H1 (cell line): ENCODE measurements at regions not wholly inside any gene's neighbourhood (a gene's known extent, or its start where the extent isn't known, plus 50 kb on each side); places are given as distances from the start of the nearest gene placed in this dataset.

Experiments used
- CTCF ChIA-PET: fragments of 300-600 bp; sonication (Branson Sonifier 250); formaldehyde crosslinking; loops from one replicate; lab custom pipeline; 2021; ENCODE audit not compliant: partially characterized antibody; lab: Charles Lee
- POLR2A ChIA-PET: fragments of 300-600 bp; sonication (Branson Sonifier 250); formaldehyde crosslinking; loops from one replicate; lab custom pipeline; 2021; ENCODE audit warnings: inconsistent platforms; ENCODE audit not compliant: partially characterized antibody; lab: Charles Lee
- DNase-seq, 2 experiments: peaks; one replicate each; pipeline versions ENCODE4 v3.0.0 to v3.0.0-alpha.2; 2010 to 2022; ENCODE audit warnings: low spot score in 2 of 2, low read depth in 1 of 2, mixed read lengths in 1 of 2
- FAIRE-seq: peaks from 2 replicates; lab custom pipeline; 2011; peaks lifted over from hg19 to GRCh38; lab: Jason Lieb, UNC
- H2AFZ ChIP-seq: 2 replicates; pipeline ENCODE4 v1.8.1; 2012; ENCODE audit warnings: low read length, inconsistent platforms
- H2AK5ac ChIP-seq: 2 replicates; pipeline ENCODE4 v1.6.1; 2013; ENCODE audit warnings: low read depth, low read length
- H2BK120ac ChIP-seq: replicated peaks from 2 replicates; pipeline ENCODE3; 2013; ENCODE audit warnings: low read depth, low read length, inconsistent platforms
- H2BK12ac ChIP-seq: 2 replicates; pipeline ENCODE4 v1.6.1; 2013; ENCODE audit warnings: low read depth, low read length
- H2BK15ac ChIP-seq: 2 replicates; pipeline ENCODE4 v1.6.1; 2013; ENCODE audit warnings: low read length
- H2BK20ac ChIP-seq: 2 replicates; pipeline ENCODE4 v1.6.1; 2013; ENCODE audit warnings: low read length
- H2BK5ac ChIP-seq: 2 replicates; pipeline ENCODE4 v1.6.1; 2013; ENCODE audit warnings: low read depth, low read length
- H3K14ac ChIP-seq: 2 replicates; pipeline ENCODE4 v1.6.1; 2013; ENCODE audit warnings: inconsistent platforms; ENCODE audit not compliant: insufficient read length
- H3K18ac ChIP-seq: 2 replicates; pipeline ENCODE4 v1.6.1; 2013; ENCODE audit warnings: low read length; ENCODE audit errors: extremely low read depth
- H3K23ac ChIP-seq: 2 replicates; pipeline ENCODE4 v1.6.1; 2013; ENCODE audit warnings: inconsistent platforms; ENCODE audit not compliant: insufficient read length
- H3K23me2 ChIP-seq: 2 replicates; pipeline ENCODE4 v1.6.1; 2013; ENCODE audit warnings: low read depth, low read length
- H3K27ac ChIP-seq: 2 replicates; pipeline ENCODE4 v1.6.1; 2011; ENCODE audit warnings: low read depth, low read length, inconsistent platforms
- H3K27me3 ChIP-seq, 4 experiments: replicated peaks in 1 of 4; 1 replicate in 1 of 4; 2 replicates in 3 of 4; pipeline versions ENCODE4 v1.6.1 to v1.8.1; 2011 to 2013; ENCODE audit warnings: low read length in 3 of 4, mild to moderate bottlenecking in 3 of 4, inconsistent platforms in 2 of 4, mixed read lengths in 2 of 4, moderate library complexity in 1 of 4; ENCODE audit not compliant: control insufficient read depth in 3 of 4, insufficient read depth in 3 of 4; ENCODE audit errors: extremely low read depth in 1 of 4
- H3K36me3 ChIP-seq, 4 experiments: 2 replicates each; pipeline versions ENCODE4 v1.6.1 to v1.8.1; 2011 to 2013; ENCODE audit warnings: mild to moderate bottlenecking in 4 of 4, low read length in 3 of 4, moderate library complexity in 2 of 4, control low read depth in 1 of 4, inconsistent platforms in 1 of 4; ENCODE audit not compliant: insufficient read depth in 4 of 4, control insufficient read depth in 2 of 4
- H3K4ac ChIP-seq: replicated peaks from 2 replicates; pipeline ENCODE3; 2013; ENCODE audit warnings: low read length, low read depth, mixed read lengths, inconsistent platforms; ENCODE audit not compliant: insufficient read length
- H3K4me1 ChIP-seq, 4 experiments: replicated peaks in 1 of 4; 1 replicate in 1 of 4; 2 replicates in 3 of 4; pipeline versions ENCODE4 v1.6.1 to v1.8.1; 2011 to 2013; ENCODE audit warnings: low read length in 3 of 4, inconsistent platforms in 2 of 4, mixed read lengths in 1 of 4; ENCODE audit not compliant: insufficient read depth in 4 of 4, control insufficient read depth in 3 of 4
- H3K4me2 ChIP-seq, 2 experiments: 2 replicates each; pipeline versions ENCODE4 v1.6.1 to v1.8.1; 2011 to 2013; ENCODE audit warnings: low read depth in 2 of 2, low read length in 2 of 2, control low read depth in 1 of 2, inconsistent platforms in 1 of 2, mild to moderate bottlenecking in 1 of 2; ENCODE audit not compliant: insufficient read depth in 1 of 2
- H3K4me3 ChIP-seq, 4 experiments: fragments of 200-600, 300-600 bp in 1 of 4; sonication (generic), shearing (Covaris generic), sonication (Bioruptor Twin) in 1 of 4; 2 replicates each; pipeline versions ENCODE4 v1.5.1 to v1.8.1; 2011 to 2016; ENCODE audit warnings: low read length in 4 of 4, low read depth in 3 of 4, control low read depth in 2 of 4, inconsistent platforms in 2 of 4, mild to moderate bottlenecking in 2 of 4, mixed read lengths in 1 of 4, moderate library complexity in 1 of 4; ENCODE audit not compliant: insufficient read depth in 2 of 4; ENCODE audit errors: extremely low read depth in 1 of 4
- H3K56ac ChIP-seq: replicated peaks from 2 replicates; pipeline ENCODE3; 2013; ENCODE audit warnings: low read depth, mild to moderate bottlenecking, mixed read lengths, low read length, inconsistent platforms; ENCODE audit not compliant: insufficient read length
- H3K79me1 ChIP-seq: 2 replicates; pipeline ENCODE4 v1.6.1; 2013; ENCODE audit warnings: low read depth, low read length, control low read depth
- H3K79me2 ChIP-seq, 2 experiments: 2 replicates each; pipeline versions ENCODE4 v1.6.1 to v1.8.1; 2012 to 2013; ENCODE audit warnings: low read length in 2 of 2, mild to moderate bottlenecking in 2 of 2, inconsistent platforms in 1 of 2; ENCODE audit not compliant: insufficient read depth in 2 of 2, control insufficient read depth in 1 of 2
- H3K9ac ChIP-seq, 4 experiments: replicated peaks in 1 of 4; 1 replicate in 1 of 4; 2 replicates in 3 of 4; pipeline versions ENCODE4 v1.6.1 to v1.8.1; 2011 to 2013; ENCODE audit warnings: low read depth in 3 of 4, low read length in 3 of 4, control low read depth in 2 of 4, mild to moderate bottlenecking in 2 of 4, moderate library complexity in 2 of 4, inconsistent platforms in 1 of 4; ENCODE audit errors: extremely low read depth in 1 of 4
- H3K9me3 ChIP-seq, 2 experiments: 2 replicates each; pipeline versions ENCODE4 v1.6.1 to v1.8.1; 2012 to 2013; ENCODE audit warnings: mild to moderate bottlenecking in 2 of 2, moderate library complexity in 2 of 2, control low read depth in 1 of 2, inconsistent platforms in 1 of 2, low read depth in 1 of 2, low read length in 1 of 2, mixed read lengths in 1 of 2; ENCODE audit not compliant: insufficient read depth in 2 of 2
- H4K20me1 ChIP-seq, 2 experiments: replicated peaks in 1 of 2; 2 replicates each; pipeline versions ENCODE3 to v1.8.1; 2011 to 2013; ENCODE audit warnings: inconsistent platforms in 2 of 2, low read length in 2 of 2, mild to moderate bottlenecking in 1 of 2; ENCODE audit not compliant: insufficient read depth in 2 of 2, control insufficient read depth in 1 of 2
- H4K5ac ChIP-seq: 2 replicates; pipeline ENCODE4 v1.6.1; 2013; ENCODE audit warnings: low read length, low read depth, mixed read lengths, inconsistent platforms; ENCODE audit not compliant: insufficient read length
- H4K8ac ChIP-seq: 2 replicates; pipeline ENCODE4 v1.8.0; 2013; ENCODE audit warnings: mild to moderate bottlenecking, moderate library complexity, low read length, inconsistent platforms; ENCODE audit not compliant: insufficient read depth; ENCODE audit errors: extremely low read depth
- H4K91ac ChIP-seq: replicated peaks from 2 replicates; pipeline ENCODE3; 2013; ENCODE audit warnings: low read length, mixed read lengths, inconsistent platforms; ENCODE audit not compliant: insufficient read length
- BACH1 ChIP-seq: IDR thresholded peaks from 2 replicates; pipeline ENCODE4 v1.6.1; 2012; ENCODE audit warnings: low read length, improper control_type of control experiment
- BRCA1 ChIP-seq: IDR thresholded peaks from 2 replicates; pipeline ENCODE4 v1.6.1; 2012; ENCODE audit warnings: low read depth, low read length, improper control_type of control experiment
- EP300 ChIP-seq, 2 experiments: IDR thresholded peaks; 1 replicate in 1 of 2; 2 replicates in 1 of 2; pipeline ENCODE4 v1.6.1; 2011 to 2012; ENCODE audit warnings: low read depth in 2 of 2, low read length in 2 of 2, mild to moderate bottlenecking in 2 of 2, borderline replicate concordance in 1 of 2, inconsistent platforms in 1 of 2, moderate library complexity in 1 of 2
- FOSL1 ChIP-seq: IDR thresholded peaks from 2 replicates; pipeline ENCODE4 v1.6.1; 2011; ENCODE audit warnings: mild to moderate bottlenecking, low read depth, low read length, moderate library complexity; ENCODE audit not compliant: insufficient read depth
- NRF1 ChIP-seq: IDR thresholded peaks from 2 replicates; pipeline ENCODE4 v1.6.1; 2011; ENCODE audit warnings: mild to moderate bottlenecking, low read depth, low read length, improper control_type of control experiment
- SIRT6 ChIP-seq: IDR thresholded peaks from one replicate; pipeline ENCODE4 v1.7.1; 2012; ENCODE audit warnings: low read length, inconsistent platforms
- SP1 ChIP-seq: IDR thresholded peaks from 2 replicates; pipeline ENCODE4 v1.6.1; 2011; ENCODE audit warnings: low read depth, low read length
- TCF12 ChIP-seq: IDR thresholded peaks from 2 replicates; pipeline ENCODE4 v1.6.1; 2011; ENCODE audit warnings: low read depth, mild to moderate bottlenecking, low read length
- TEAD4 ChIP-seq: IDR thresholded peaks from 2 replicates; pipeline ENCODE4 v1.6.1; 2012; ENCODE audit warnings: low read depth, low read length, inconsistent platforms, mixed read lengths
- WGBS, 2 experiments: shearing (Covaris generic) in 1 of 2; methylation state at CpG; one replicate each; pipeline versions ENCODE4 v1.1.6 to v1.1.7; 2013 to 2015; ENCODE audit warnings: low lambda C conversion rate in 2 of 2, mixed read lengths in 2 of 2, inconsistent platforms in 1 of 2, low coverage in 1 of 2, missing lambda C conversion rate in 1 of 2; ENCODE audit not compliant: insufficient replicate concordance in 2 of 2, insufficient coverage in 1 of 2, insufficient read length in 1 of 2; ENCODE audit errors: extremely low coverage in 1 of 2, missing lambda C conversion rate in 1 of 2; 5-methylcytosine and 5-hydroxymethylcytosine counted together
- TF ChIP-seq, protein P1 (sequence below), 3 experiments: IDR thresholded peaks; 1 replicate in 2 of 3; 2 replicates in 1 of 3; pipeline versions ENCODE4 v1.5.1 to v1.6.1; 2011; ENCODE audit warnings: low read length in 3 of 3, mild to moderate bottlenecking in 3 of 3, inconsistent platforms in 2 of 3, low read depth in 1 of 3, moderate library complexity in 1 of 3; ENCODE audit not compliant: insufficient read depth in 1 of 3; ENCODE audit errors: control extremely low read depth in 1 of 3

DNA sequence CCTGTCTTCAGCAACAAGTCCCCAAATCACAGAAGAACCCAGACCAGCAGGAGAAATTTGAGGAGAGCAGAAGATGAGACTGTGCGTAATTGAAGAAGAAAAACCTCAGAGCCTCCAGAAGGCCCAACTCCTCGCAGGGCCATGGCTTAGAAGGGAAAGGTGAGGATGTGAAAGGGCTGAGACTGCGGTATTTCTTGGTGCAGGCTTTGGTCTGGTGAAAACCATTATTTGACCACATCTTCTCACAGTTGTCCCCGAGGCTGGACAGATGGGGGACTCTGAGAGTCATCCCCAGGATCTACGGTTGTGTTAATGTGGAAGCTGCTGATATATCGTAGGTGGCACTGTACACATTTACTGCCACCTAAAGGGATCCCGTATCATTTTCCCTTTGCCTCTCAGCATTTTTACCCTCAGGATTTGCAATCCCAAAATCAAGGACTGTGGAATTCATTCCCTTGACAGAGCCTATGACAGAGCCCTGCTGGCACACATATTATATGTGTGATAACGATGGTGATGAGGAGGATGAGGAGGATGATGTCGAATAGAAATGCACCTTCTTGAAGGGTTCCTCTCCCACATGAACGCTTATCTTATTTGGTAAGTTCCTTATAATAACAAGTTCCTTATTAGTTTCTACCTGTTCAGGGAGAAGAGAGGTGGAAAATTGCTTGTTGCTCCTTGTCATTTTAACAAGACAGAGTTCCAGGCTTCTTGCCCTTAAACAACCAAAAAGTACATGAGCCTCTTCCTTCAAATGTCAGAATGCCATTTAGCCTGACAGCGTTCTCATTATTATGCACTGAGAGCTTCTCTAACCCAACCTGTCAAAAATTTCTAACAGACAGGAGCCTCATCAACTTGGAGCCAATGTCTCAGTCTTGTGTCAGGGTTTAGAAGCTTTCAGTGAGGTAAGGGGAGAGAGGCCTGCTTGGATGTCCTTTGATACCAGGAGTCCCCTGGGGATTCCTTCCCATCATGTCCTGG, 135.8 kb downstream of the PXDC1 start:
- H2BK12ac ChIP-seq: no peak overlapping the region
- no peak for DNase-seq
- TF ChIP-seq TCF12 (no peak), BACH1 (no peak), FOSL1 (no peak), SP1 (no peak), BRCA1 (no peak), TEAD4 (no peak), SIRT6 (no peak), EP300 (IDR thresholded peaks at IDR 0.05; ENCODE audit: borderline replicate concordance in 1 of 2, low read depth in 2 of 2, low read length in 2 of 2) (no peak), NRF1 (no peak)
- TF ChIP-seq, protein P1, sequence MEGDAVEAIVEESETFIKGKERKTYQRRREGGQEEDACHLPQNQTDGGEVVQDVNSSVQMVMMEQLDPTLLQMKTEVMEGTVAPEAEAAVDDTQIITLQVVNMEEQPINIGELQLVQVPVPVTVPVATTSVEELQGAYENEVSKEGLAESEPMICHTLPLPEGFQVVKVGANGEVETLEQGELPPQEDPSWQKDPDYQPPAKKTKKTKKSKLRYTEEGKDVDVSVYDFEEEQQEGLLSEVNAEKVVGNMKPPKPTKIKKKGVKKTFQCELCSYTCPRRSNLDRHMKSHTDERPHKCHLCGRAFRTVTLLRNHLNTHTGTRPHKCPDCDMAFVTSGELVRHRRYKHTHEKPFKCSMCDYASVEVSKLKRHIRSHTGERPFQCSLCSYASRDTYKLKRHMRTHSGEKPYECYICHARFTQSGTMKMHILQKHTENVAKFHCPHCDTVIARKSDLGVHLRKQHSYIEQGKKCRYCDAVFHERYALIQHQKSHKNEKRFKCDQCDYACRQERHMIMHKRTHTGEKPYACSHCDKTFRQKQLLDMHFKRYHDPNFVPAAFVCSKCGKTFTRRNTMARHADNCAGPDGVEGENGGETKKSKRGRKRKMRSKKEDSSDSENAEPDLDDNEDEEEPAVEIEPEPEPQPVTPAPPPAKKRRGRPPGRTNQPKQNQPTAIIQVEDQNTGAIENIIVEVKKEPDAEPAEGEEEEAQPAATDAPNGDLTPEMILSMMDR (IDR thresholded peaks at IDR 0.05; ENCODE audit: control extremely low read depth in 1 of 3, insufficient read depth in 1 of 3, low read depth in 1 of 3, low read length in 3 of 3): no peak

More for the DNA sequence above, 135.8 kb downstream of the PXDC1 start:
- Histone ChIP-seq H3K56ac (no peak overlapping the region), H2BK15ac (no peak overlapping the region), H4K91ac (no peak overlapping the region), H3K4me2 (no peak overlapping the region), H3K23me2 (0 out of 2 replicates have a peak, but pooled peaks cover 2% of the 10 kb centered on the region), H4K20me1 (peaks cover 0 to 2% of the 10 kb centered on the region in 2 experiments), H3K9me3 (no peaks in the 10 kb centered on the region), H3K18ac (no peak overlapping the region), H3K4ac (no peak overlapping the region), H3K23ac (no peak overlapping the region), H2BK5ac (no peak overlapping the region), H3K27ac (no peak overlapping the region), H3K79me1 (no peaks in the 10 kb centered on the region), H2BK120ac (no peak overlapping the region), H4K5ac (no peak overlapping the region), H3K27me3 (no peaks in the 10 kb centered on the region; a peak in 2 of 7 replicates), H3K14ac (no peak overlapping the region), H3K36me3 (no peaks in the 10 kb centered on the region), H4K8ac (no peak overlapping the region), H3K9ac (no peak overlapping the region), H3K4me1 (no peaks in the 10 kb centered on the region), H2BK20ac (no peak overlapping the region), H3K79me2 (no peaks in the 10 kb centered on the region), H3K4me3 (no peak overlapping the region), H2AFZ (no peak overlapping the region), H2AK5ac (no peak overlapping the region)
- POLR2A ChIA-PET: no interaction called here
- no peak for FAIRE-seq
- 89% methylated on average over 11 of the region's 11 CpGs; no CpG with 5 or more reads in 1 of the 2 experiments for WGBS, 2 experiments
- CTCF ChIA-PET: interaction anchor here (0.6 kb wide), 1 partner anchor 105 kb away, joined by 3 read pairs; no protein-coding TSS in a partner anchor
